B cell (primary cell): ENCODE measurements at regions not wholly inside any gene's neighbourhood (a gene's known extent, or its start where the extent isn't known, plus 50 kb on each side); places are given as distances from the start of the nearest gene placed in this dataset.

ENCODE experiments used
- ATAC-seq: fragments of 200-7000 bp; cut with Tn5 transposase; one replicate; pipeline ENCODE4 v1.10.0; 2021; ENCODE audit warnings: low read depth, mild to moderate bottlenecking, moderate number of reproducible peaks, moderate library complexity
- CTCF ChIA-PET: fragments of 350-600 bp; sonication (Branson Sonifier 250); formaldehyde crosslinking; loops from one replicate; lab custom pipeline; 2021; ENCODE audit warnings: antibody characterized with exemption, inconsistent platforms; lab: Charles Lee
- POLR2A ChIA-PET: fragments of 350-600 bp; sonication (Branson Sonifier 250); formaldehyde crosslinking; loops from one replicate; lab custom pipeline; 2021; ENCODE audit warnings: antibody characterized with exemption; lab: Charles Lee
- DNase-seq: peaks from one replicate; pipeline ENCODE4 v3.0.0; 2013
- H2AFZ ChIP-seq: 2 replicates; pipeline ENCODE4 v1.6.1; 2012; ENCODE audit warnings: mild to moderate bottlenecking, low read depth, low read length; ENCODE audit not compliant: insufficient read depth, poor library complexity, severe bottlenecking
- H3K27ac ChIP-seq, 2 donors: 1 replicate in 1 of 2; 2 replicates in 1 of 2; pipeline ENCODE4 v1.5.1; 2012 to 2013; ENCODE audit warnings: low read length in 2 of 2, mild to moderate bottlenecking in 2 of 2, moderate library complexity in 1 of 2
- H3K27me3 ChIP-seq, 4 experiments: fragments of 200-600 bp in 1 of 4; sonication (generic) in 1 of 4; replicated peaks in 1 of 4; 1 replicate in 2 of 4; 2 replicates in 2 of 4; pipeline versions ENCODE4 v1.6.1 to v1.7.0; 2013 to 2016; ENCODE audit warnings: low read length in 3 of 4, mild to moderate bottlenecking in 2 of 4, mixed read lengths in 1 of 4, moderate library complexity in 1 of 4; ENCODE audit not compliant: insufficient read depth in 4 of 4, control insufficient read depth in 3 of 4; ENCODE audit errors: control extremely low read depth in 1 of 4
- H3K36me3 ChIP-seq, 2 experiments: replicated peaks in 1 of 2; 1 replicate in 1 of 2; 2 replicates in 1 of 2; pipeline versions ENCODE4 v1.6.1 to v1.7.1; 2013; ENCODE audit warnings: low read length in 1 of 2; ENCODE audit not compliant: insufficient read depth in 2 of 2, control insufficient read depth in 1 of 2; ENCODE audit errors: control extremely low read depth in 1 of 2, extremely low read depth in 1 of 2
- H3K4me1 ChIP-seq, 2 donors: fragments of 200-600 bp in 1 of 2; sonication (generic) in 1 of 2; 1 replicate in 1 of 2; 2 replicates in 1 of 2; pipeline versions ENCODE4 v1.5.1 to v1.6.1; 2013 to 2017; ENCODE audit warnings: low read length in 2 of 2; ENCODE audit not compliant: control insufficient read depth in 2 of 2, insufficient read depth in 2 of 2
- H3K4me2 ChIP-seq: replicated peaks from 2 replicates; pipeline ENCODE3; 2012; ENCODE audit warnings: mild to moderate bottlenecking, low read depth, low read length; ENCODE audit not compliant: poor library complexity, severe bottlenecking
- H3K4me3 ChIP-seq, 5 experiments: fragments of 200-600 bp in 1 of 5; sonication (generic) in 1 of 5; 1 replicate in 3 of 5; 2 replicates in 2 of 5; pipeline versions ENCODE4 v1.5.1 to v1.7.0; 2011 to 2016; ENCODE audit warnings: low read length in 4 of 5, mild to moderate bottlenecking in 4 of 5, low read depth in 2 of 5, control low read depth in 1 of 5, moderate library complexity in 1 of 5; ENCODE audit not compliant: insufficient read depth in 1 of 5; ENCODE audit errors: control extremely low read depth in 1 of 5, extremely low read depth in 1 of 5
- H3K79me2 ChIP-seq: fragments of 200-600 bp; sonication (generic); one replicate; pipeline ENCODE4 v1.6.0; 2016; ENCODE audit warnings: low read length; ENCODE audit not compliant: control insufficient read depth, insufficient read depth
- H3K9ac ChIP-seq: fragments of 200-600 bp; sonication (generic); 2 replicates; pipeline ENCODE4 v1.6.1; 2017; ENCODE audit warnings: mild to moderate bottlenecking, low read length, moderate library complexity
- H3K9me3 ChIP-seq, 3 donors: one replicate each; pipeline versions ENCODE4 v1.6.1 to v1.7.1; 2013; ENCODE audit warnings: low read length in 2 of 3; ENCODE audit not compliant: control insufficient read depth in 2 of 3, insufficient read depth in 1 of 3; ENCODE audit errors: control extremely low read depth in 1 of 3
- H4K20me1 ChIP-seq: 2 replicates; pipeline ENCODE4 v1.6.0; 2012; ENCODE audit warnings: mild to moderate bottlenecking, low read length; ENCODE audit not compliant: insufficient read depth, control insufficient read depth, poor library complexity, severe bottlenecking
- H3K27ac Mint-ChIP-seq: one replicate; pipeline ENCODE4 v1.8.0; 2021; ENCODE audit warnings: mixed read lengths
- H3K27me3 Mint-ChIP-seq: one replicate; pipeline ENCODE4 v1.8.0; 2021; ENCODE audit warnings: mixed read lengths
- H3K4me1 Mint-ChIP-seq: one replicate; pipeline ENCODE4 v1.8.0; 2021; ENCODE audit warnings: mixed read lengths
- H3K4me3 Mint-ChIP-seq: one replicate; pipeline ENCODE4 v1.8.0; 2021; ENCODE audit warnings: mixed read lengths
- H3K9me3 Mint-ChIP-seq: one replicate; pipeline ENCODE4 v1.8.0; 2022; ENCODE audit warnings: mixed read lengths; ENCODE audit not compliant: insufficient read depth
- CTCF ChIP-seq: fragments of 200-600 bp; IDR thresholded peaks from one replicate; pipeline ENCODE4 v1.8.0; 2022; ENCODE audit warnings: antibody characterized with exemption, mild to moderate bottlenecking
- EZH2 ChIP-seq: IDR thresholded peaks from 2 replicates; pipeline ENCODE4 v1.6.1; 2012; ENCODE audit warnings: borderline replicate concordance, low read depth, mild to moderate bottlenecking, moderate library complexity, low read length; ENCODE audit not compliant: insufficient read depth, poor library complexity, severe bottlenecking
- WGBS: methylation state at CpG from one replicate; pipeline ENCODE4 v1.1.5; 2013; ENCODE audit warnings: missing lambda C conversion rate; ENCODE audit not compliant: insufficient coverage; 5-methylcytosine and 5-hydroxymethylcytosine counted together
- intact Hi-C: fragments of 100-400 bp; cut with micrococcal nuclease; formaldehyde crosslinking; loops from one replicate; pipeline ENCODE4 v1.10.0; 2022

GRCh38 chr13:40350283-40350992, 316.0 kb downstream of the FOXO1 start:
- no peaks in the 10 kb centered on the region for H3K9me3 Mint-ChIP-seq
- H3K27ac ChIP-seq: no peak overlapping the region
- H3K36me3 ChIP-seq: no peaks in the 10 kb centered on the region
- ChIA-PET POLR2A (no interaction called here), CTCF (no interaction called here)
- WGBS: 100% methylated on average over 2 of the region's 10 CpGs
- no peaks in the 10 kb centered on the region for H3K9me3 ChIP-seq
- no peak overlapping the region for H2AFZ ChIP-seq
- DNase-seq (no peak), ATAC-seq (no peak)
- H3K4me3 Mint-ChIP-seq: no peak overlapping the region
- no peaks in the 10 kb centered on the region for H3K79me2 ChIP-seq
- H3K4me1 ChIP-seq: no peaks in the 10 kb centered on the region
- no peak overlapping the region for H3K9ac ChIP-seq
- no peak overlapping the region for H3K27ac Mint-ChIP-seq
- H4K20me1 ChIP-seq: no peaks in the 10 kb centered on the region
- H3K4me3 ChIP-seq: no peak overlapping the region
- intact Hi-C loops: no loop called here
- no peaks in the 10 kb centered on the region for H3K27me3 ChIP-seq
- TF ChIP-seq EZH2 (no peak), CTCF (no peak)
- H3K4me1 Mint-ChIP-seq: no peaks in the 10 kb centered on the region
- H3K4me2 ChIP-seq: no peak overlapping the region
- H3K27me3 Mint-ChIP-seq: no peaks in the 10 kb centered on the region

GRCh38 chr13:40351537-40352379, 314.7 kb downstream of the FOXO1 start:
- intact Hi-C loops: no loop called here
- no peak overlapping the region for H3K27ac ChIP-seq
- Mint-ChIP-seq H3K4me3 (no peak overlapping the region), H3K9me3 (no peaks in the 10 kb centered on the region), H3K27me3 (no peaks in the 10 kb centered on the region), H3K4me1 (no peaks in the 10 kb centered on the region), H3K27ac (no peak overlapping the region)
- no peaks in the 10 kb centered on the region for H3K27me3 ChIP-seq
- CTCF ChIA-PET: no interaction called here
- POLR2A ChIA-PET: no interaction called here
- TF ChIP-seq EZH2 (no peak), CTCF (no peak)
- H3K4me2 ChIP-seq: no peak overlapping the region
- no peak overlapping the region for H2AFZ ChIP-seq
- ATAC-seq (no peak), DNase-seq (no peak)
- H3K79me2 ChIP-seq: no peaks in the 10 kb centered on the region
- no peaks in the 10 kb centered on the region for H3K36me3 ChIP-seq
- H4K20me1 ChIP-seq: no peaks in the 10 kb centered on the region
- H3K9me3 ChIP-seq: no peaks in the 10 kb centered on the region
- WGBS: 94% methylated on average over 8 of the region's 9 CpGs
- H3K4me3 ChIP-seq: no peak overlapping the region
- no peaks in the 10 kb centered on the region for H3K4me1 ChIP-seq
- no peak overlapping the region for H3K9ac ChIP-seq
